GM12878 (cell line): ENCODE measurements at regions not wholly inside any gene's neighbourhood (a gene's known extent, or its start where the extent isn't known, plus 50 kb on each side); places are given as distances from the start of the nearest gene placed in this dataset.
"Not testable (repeated sequence)": the region's sequence is repeated elsewhere in the genome, so short reads cannot be mapped to it uniquely, and the experiment has no call there.

ENCODE experiments used
- CREB1 ChIP-seq: IDR thresholded peaks from 2 replicates; pipeline ENCODE4 v1.6.1; 2012; ENCODE audit warnings: low read depth, mild to moderate bottlenecking, inconsistent platforms
- SMAD1 ChIP-seq: fragments of 450-650 bp; IDR thresholded peaks from 2 replicates; pipeline ENCODE4 v1.6.1; 2018; ENCODE audit warnings: mild to moderate bottlenecking, low read depth; ENCODE audit not compliant: partially characterized antibody
- SREBF2 ChIP-seq: IDR thresholded peaks from 2 replicates; pipeline ENCODE4 v1.6.1; 2012; ENCODE audit warnings: mild to moderate bottlenecking, low read length
- STAT3 ChIP-seq: IDR thresholded peaks from 2 replicates; pipeline ENCODE4 v1.6.1; 2011; ENCODE audit warnings: low read depth, low read length, improper control_type of control experiment
- TF ChIP-seq, protein P1 (sequence below): fragments of 450-650 bp; IDR thresholded peaks from 2 replicates; pipeline ENCODE4 v1.6.1; 2017; ENCODE audit warnings: low read depth, mild to moderate bottlenecking, moderate library complexity
- TF ChIP-seq, protein P2 (sequence below), 3 experiments: IDR thresholded peaks in 2 of 3; conservative IDR thresholded peaks in 1 of 3; 2 replicates each; pipeline ENCODE4 v1.5.1; 2011; ENCODE audit warnings: low read depth in 3 of 3, low read length in 3 of 3, mild to moderate bottlenecking in 3 of 3, control low read depth in 2 of 3, moderate library complexity in 2 of 3, inconsistent platforms in 1 of 3, mixed read lengths in 1 of 3; ENCODE audit not compliant: control insufficient read depth in 2 of 3, insufficient read depth in 1 of 3; ENCODE audit errors: extremely low read depth in 1 of 3
- TF ChIP-seq, protein P3 (sequence below): fragments of 450-650 bp; IDR thresholded peaks from 2 replicates; pipeline ENCODE4 v1.6.1; 2016; ENCODE audit warnings: mild to moderate bottlenecking

DNA sequence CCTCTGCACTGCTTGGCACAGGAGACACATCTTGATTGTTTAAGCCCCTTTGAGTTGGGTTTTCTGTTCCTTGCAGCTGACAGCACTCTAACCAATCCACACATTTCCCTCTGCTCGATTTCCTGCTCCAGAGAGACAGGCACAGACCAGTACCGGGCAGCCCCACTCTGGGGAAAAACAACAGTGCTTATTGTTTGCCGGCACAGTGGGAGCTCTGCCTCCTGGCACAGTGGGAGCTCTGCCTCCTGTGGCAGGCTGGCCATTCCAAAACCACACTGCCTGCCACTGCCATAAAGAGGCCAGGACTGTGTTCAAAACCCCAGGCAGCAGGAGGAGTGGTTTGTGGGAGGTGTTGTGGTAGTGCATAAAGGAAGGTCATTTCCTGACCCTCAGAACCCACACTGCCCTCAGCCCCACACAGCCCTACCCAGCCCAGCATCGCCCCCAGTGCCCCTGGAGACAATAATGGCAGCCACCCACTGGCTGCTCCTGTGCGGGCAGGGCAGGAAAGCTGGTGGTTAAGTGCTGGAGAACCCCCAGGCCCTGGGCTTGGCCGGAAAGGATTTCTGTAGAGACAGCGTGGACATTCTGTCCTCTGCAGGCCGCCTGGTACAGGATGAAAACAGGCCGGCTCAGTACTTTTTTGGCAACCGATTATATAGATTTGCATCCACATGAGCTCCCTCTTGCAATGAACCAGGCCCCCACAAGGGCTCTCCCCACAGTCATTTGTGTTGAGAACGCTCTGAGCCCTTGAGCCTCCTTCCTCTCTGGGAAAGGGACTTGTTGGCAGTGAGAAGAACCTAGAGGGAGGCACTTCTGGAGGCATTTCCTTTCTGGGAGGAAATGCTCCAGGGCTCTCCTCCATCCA, 182.8 kb downstream of the TRIM43 start:
- TF ChIP-seq, protein P1, sequence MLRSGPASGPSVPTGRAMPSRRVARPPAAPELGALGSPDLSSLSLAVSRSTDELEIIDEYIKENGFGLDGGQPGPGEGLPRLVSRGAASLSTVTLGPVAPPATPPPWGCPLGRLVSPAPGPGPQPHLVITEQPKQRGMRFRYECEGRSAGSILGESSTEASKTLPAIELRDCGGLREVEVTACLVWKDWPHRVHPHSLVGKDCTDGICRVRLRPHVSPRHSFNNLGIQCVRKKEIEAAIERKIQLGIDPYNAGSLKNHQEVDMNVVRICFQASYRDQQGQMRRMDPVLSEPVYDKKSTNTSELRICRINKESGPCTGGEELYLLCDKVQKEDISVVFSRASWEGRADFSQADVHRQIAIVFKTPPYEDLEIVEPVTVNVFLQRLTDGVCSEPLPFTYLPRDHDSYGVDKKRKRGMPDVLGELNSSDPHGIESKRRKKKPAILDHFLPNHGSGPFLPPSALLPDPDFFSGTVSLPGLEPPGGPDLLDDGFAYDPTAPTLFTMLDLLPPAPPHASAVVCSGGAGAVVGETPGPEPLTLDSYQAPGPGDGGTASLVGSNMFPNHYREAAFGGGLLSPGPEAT = not testable (repeated sequence)
- TF ChIP-seq, protein P2, sequence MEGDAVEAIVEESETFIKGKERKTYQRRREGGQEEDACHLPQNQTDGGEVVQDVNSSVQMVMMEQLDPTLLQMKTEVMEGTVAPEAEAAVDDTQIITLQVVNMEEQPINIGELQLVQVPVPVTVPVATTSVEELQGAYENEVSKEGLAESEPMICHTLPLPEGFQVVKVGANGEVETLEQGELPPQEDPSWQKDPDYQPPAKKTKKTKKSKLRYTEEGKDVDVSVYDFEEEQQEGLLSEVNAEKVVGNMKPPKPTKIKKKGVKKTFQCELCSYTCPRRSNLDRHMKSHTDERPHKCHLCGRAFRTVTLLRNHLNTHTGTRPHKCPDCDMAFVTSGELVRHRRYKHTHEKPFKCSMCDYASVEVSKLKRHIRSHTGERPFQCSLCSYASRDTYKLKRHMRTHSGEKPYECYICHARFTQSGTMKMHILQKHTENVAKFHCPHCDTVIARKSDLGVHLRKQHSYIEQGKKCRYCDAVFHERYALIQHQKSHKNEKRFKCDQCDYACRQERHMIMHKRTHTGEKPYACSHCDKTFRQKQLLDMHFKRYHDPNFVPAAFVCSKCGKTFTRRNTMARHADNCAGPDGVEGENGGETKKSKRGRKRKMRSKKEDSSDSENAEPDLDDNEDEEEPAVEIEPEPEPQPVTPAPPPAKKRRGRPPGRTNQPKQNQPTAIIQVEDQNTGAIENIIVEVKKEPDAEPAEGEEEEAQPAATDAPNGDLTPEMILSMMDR (IDR thresholded peaks at IDR 0.05 in 2 of 3, conservative IDR thresholded peaks at IDR 0.05 in 1 of 3; ENCODE audit: control insufficient read depth in 2 of 3, extremely low read depth in 1 of 3, insufficient read depth in 1 of 3, low read depth in 3 of 3, low read length in 3 of 3) = not testable (repeated sequence)
- TF ChIP-seq SREBF2, STAT3, SMAD1, CREB1: not testable (repeated sequence)
- TF ChIP-seq, protein P3, sequence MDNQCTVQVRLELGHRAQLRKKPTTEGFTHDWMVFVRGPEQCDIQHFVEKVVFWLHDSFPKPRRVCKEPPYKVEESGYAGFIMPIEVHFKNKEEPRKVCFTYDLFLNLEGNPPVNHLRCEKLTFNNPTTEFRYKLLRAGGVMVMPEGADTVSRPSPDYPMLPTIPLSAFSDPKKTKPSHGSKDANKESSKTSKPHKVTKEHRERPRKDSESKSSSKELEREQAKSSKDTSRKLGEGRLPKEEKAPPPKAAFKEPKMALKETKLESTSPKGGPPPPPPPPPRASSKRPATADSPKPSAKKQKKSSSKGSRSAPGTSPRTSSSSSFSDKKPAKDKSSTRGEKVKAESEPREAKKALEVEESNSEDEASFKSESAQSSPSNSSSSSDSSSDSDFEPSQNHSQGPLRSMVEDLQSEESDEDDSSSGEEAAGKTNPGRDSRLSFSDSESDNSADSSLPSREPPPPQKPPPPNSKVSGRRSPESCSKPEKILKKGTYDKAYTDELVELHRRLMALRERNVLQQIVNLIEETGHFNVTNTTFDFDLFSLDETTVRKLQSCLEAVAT = not testable (repeated sequence)
